Adrenal gland (tissue), 9 donors: ENCODE measurements at regions not wholly inside any gene's neighbourhood (a gene's known extent, or its start where the extent isn't known, plus 50 kb on each side); places are given as distances from the start of the nearest gene placed in this dataset.

Experiments used
- DNase-seq, 7 donors: peaks; one replicate each; pipeline ENCODE4 v3.0.0-alpha.2; 2019 to 2020
- H3K27ac ChIP-seq, 5 donors: fragments of 200-600 bp; sonication (generic) in 4 of 5; 1 replicate in 3 of 5; 2 replicates in 2 of 5; pipeline versions ENCODE4 v1.5.1 to v1.8.0; 2016 to 2020; ENCODE audit warnings: mild to moderate bottlenecking in 1 of 5
- H3K27me3 ChIP-seq: fragments of 200-600 bp; 2 replicates; pipeline ENCODE4 v1.8.0; 2021
- H3K36me3 ChIP-seq, 2 donors: fragments of 200-600 bp; replicated peaks in 1 of 2; 1 replicate in 1 of 2; 2 replicates in 1 of 2; pipeline versions ENCODE4 v1.5.1 to v1.8.0; 2018 to 2022
- H3K4me1 ChIP-seq, 2 donors: fragments of 200-600 bp; replicated peaks in 1 of 2; 1 replicate in 1 of 2; 2 replicates in 1 of 2; pipeline versions ENCODE4 v1.5.1 to v1.8.0; 2018 to 2021
- H3K4me3 ChIP-seq, 4 donors: fragments of 200-600 bp; sonication (generic) in 3 of 4; one replicate each; pipeline ENCODE4 v1.5.1; 2016 to 2018
- H3K9me3 ChIP-seq, 3 donors: fragments of 200-600 bp; sonication (generic) in 1 of 3; replicated peaks in 1 of 3; 1 replicate in 2 of 3; 2 replicates in 1 of 3; pipeline versions ENCODE4 v1.5.1 to v1.8.0; 2016 to 2021
- POLR2A ChIP-seq, 2 donors: fragments of 450-650 bp; IDR thresholded peaks; one replicate each; pipeline ENCODE4 v1.6.1; 2017; ENCODE audit warnings: antibody characterized with exemption in 2 of 2, mild to moderate bottlenecking in 2 of 2, moderate library complexity in 1 of 2
- WGBS, 4 donors: extraction: QIAGEN DNeasy Blood & Tissue Kit in 2 of 4; methylation state at CpG; one replicate each; pipeline versions ENCODE4 v1.1.5 to v1.1.7; 2013 to 2017; 5-methylcytosine and 5-hydroxymethylcytosine counted together
- intact Hi-C, 2 donors: fragments of 100-400 bp; cut with DNase I; formaldehyde crosslinking; loops; one replicate each; pipeline versions ENCODE4 v1.14.1 to v1.15.0; 2022 to 2023
- TF ChIP-seq, protein P1 (sequence below), 6 experiments: fragments of 450-650 bp in 4 of 6; fragments of 200-600 bp in 2 of 6; sonication (generic) in 1 of 6; IDR thresholded peaks; 1 replicate in 5 of 6; 2 replicates in 1 of 6; pipeline versions ENCODE4 v1.5.1 to v1.8.0; 2016 to 2021; ENCODE audit warnings: antibody characterized with exemption in 6 of 6, mild to moderate bottlenecking in 2 of 6, moderate library complexity in 1 of 6
- donor health status: healthy with polysubstance abuse.
- donor health status: Bipolar disorder and iron deficiency.
- donor health status: DM: yes; HTN: yes; CAD: no.
- donor health status: DM: no; HTN: no; CAD: no.
- donor health status: DM: no; HTN: no; CAD: no.

DNA sequence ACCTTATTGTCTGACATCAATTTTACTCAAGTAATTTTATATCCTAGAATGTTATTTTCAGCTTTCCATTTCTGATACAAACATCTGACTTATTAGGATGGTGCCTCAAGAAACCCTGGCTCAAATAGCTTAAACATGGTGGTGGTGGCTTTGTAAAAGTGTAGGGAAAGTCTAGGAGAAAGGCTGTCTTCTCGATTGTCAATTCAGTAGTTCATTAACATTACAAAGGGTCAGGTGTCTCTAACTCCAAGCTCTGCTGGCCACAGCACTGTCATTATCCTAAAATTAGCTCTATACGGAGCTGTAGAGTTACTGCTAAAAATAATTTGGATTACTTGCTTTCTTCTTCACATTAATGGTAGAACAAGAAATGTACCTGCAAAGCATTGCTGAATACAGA is 1360.1 kb upstream of the CDH6 start:
- H3K4me1 ChIP-seq: no peaks in the 10 kb centered on the region
- TF ChIP-seq, protein P1, sequence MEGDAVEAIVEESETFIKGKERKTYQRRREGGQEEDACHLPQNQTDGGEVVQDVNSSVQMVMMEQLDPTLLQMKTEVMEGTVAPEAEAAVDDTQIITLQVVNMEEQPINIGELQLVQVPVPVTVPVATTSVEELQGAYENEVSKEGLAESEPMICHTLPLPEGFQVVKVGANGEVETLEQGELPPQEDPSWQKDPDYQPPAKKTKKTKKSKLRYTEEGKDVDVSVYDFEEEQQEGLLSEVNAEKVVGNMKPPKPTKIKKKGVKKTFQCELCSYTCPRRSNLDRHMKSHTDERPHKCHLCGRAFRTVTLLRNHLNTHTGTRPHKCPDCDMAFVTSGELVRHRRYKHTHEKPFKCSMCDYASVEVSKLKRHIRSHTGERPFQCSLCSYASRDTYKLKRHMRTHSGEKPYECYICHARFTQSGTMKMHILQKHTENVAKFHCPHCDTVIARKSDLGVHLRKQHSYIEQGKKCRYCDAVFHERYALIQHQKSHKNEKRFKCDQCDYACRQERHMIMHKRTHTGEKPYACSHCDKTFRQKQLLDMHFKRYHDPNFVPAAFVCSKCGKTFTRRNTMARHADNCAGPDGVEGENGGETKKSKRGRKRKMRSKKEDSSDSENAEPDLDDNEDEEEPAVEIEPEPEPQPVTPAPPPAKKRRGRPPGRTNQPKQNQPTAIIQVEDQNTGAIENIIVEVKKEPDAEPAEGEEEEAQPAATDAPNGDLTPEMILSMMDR (IDR thresholded peaks at IDR 0.05): no peak
- no peak for TF ChIP-seq POLR2A (IDR thresholded peaks at IDR 0.05)
- H3K36me3 ChIP-seq: no peaks in the 10 kb centered on the region
- WGBS, 4 donors: 37 to 53% (median 44%) methylated on average over 2 of the region's 2 CpGs
- H3K9me3 ChIP-seq: no peaks in the 10 kb centered on the region
- no peak overlapping the region for H3K4me3 ChIP-seq
- intact Hi-C loops: no loop called here
- DNase-seq: no peak
- H3K27ac ChIP-seq: no peak overlapping the region
- no peaks in the 10 kb centered on the region for H3K27me3 ChIP-seq

DNA sequence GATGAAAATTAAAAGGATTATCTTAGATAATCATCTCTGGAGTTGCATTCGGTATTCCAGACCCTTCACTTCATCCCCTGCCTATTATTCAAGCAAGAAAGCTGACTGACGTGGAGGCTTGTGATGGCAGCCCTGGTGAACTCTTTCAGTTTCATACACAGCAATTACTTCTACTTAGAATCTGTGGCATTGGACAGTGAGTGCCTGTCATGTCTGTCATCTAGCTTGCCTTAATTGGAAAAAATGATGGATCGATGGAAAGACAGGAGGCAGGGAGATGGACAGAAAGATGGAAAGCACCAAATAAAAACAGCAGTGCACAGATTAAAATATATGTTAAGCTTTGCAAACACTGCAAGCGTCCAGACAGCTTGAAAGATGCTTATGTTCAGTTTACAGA is 1371.0 kb upstream of the CDH6 start:
- no peaks in the 10 kb centered on the region for H3K27me3 ChIP-seq
- no peak overlapping the region for H3K27ac ChIP-seq
- H3K36me3 ChIP-seq: no peaks in the 10 kb centered on the region
- no peak for TF ChIP-seq POLR2A (IDR thresholded peaks at IDR 0.05)
- TF ChIP-seq, protein P1 (IDR thresholded peaks at IDR 0.05): no peak
- 45 to 51% (median 47%) methylated on average over 4 of the region's 4 CpGs for WGBS, 4 donors
- H3K4me1 ChIP-seq: no peaks in the 10 kb centered on the region
- DNase-seq: no peak
- intact Hi-C loops: no loop called here
- no peak overlapping the region for H3K4me3 ChIP-seq
- H3K9me3 ChIP-seq: no peaks in the 10 kb centered on the region

DNA sequence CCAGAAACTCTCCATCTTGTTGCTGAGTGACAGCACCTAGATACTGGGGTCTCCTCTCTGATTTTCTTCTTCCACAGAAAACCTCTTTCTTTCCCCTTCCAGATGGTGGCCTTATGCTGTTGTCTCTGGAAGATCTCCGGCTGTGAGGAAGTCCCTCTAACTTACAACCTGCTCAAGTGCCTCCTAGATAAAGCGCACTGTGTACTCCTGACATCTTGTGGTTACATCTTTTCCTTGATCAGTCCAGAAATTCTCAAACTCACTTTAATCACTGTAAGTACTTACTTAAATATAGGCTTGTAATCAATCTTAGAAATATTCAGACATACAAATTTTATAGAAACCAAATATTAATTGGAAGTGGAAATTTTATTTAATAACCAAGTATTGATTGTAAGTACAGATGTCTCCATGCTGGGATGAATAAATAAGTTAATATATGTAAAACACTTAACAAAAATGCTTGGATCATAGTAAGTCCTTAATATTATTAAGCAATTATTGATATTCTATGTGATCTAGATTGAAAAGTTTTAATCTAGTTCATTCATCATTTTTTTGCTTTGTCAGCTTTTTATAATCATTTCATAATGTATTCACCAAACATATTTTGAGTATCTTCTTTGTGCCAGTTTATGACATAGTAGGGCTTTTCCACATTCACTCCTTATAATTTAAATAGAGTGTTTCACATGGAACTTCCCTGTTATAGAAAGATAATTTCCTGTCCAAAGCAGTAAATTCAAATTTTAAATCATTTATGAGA is 1381.4 kb upstream of the CDH6 start:
- Histone ChIP-seq H3K36me3 (no peaks in the 10 kb centered on the region), H3K9me3 (no peaks in the 10 kb centered on the region), H3K4me1 (no peaks in the 10 kb centered on the region), H3K27me3 (no peaks in the 10 kb centered on the region), H3K4me3 (no peak overlapping the region), H3K27ac (no peak overlapping the region)
- 63 to 78% (median 69%) methylated on average over 2 of the region's 2 CpGs for WGBS, 4 donors
- intact Hi-C loops: no loop called here
- TF ChIP-seq, protein P1 (IDR thresholded peaks at IDR 0.05): no peak
- TF ChIP-seq POLR2A (IDR thresholded peaks at IDR 0.05): no peak
- no peak for DNase-seq

- WGBS, 4 donors: 83 to 87% (median 86%) methylated on average over 3 of the region's 3 CpGs
- no peaks in the 10 kb centered on the region for H3K27me3 ChIP-seq
- H3K4me1 ChIP-seq: no peaks in the 10 kb centered on the region
- H3K36me3 ChIP-seq: peaks cover 0 to 3% of the 10 kb centered on the region in 2 donors
- TF ChIP-seq, protein P1 (IDR thresholded peaks at IDR 0.05): no peak
- TF ChIP-seq POLR2A (IDR thresholded peaks at IDR 0.05): no peak
- DNase-seq: no peak
- no peaks in the 10 kb centered on the region for H3K9me3 ChIP-seq
- no peak overlapping the region for H3K27ac ChIP-seq
- no peak overlapping the region for H3K4me3 ChIP-seq
- intact Hi-C loops: no loop called here
These were observed 1387.7 kb upstream of the CDH6 start for GRCh38 chr5:29805804-29806203.
